ENCODE measurements at regions not wholly inside any gene's neighbourhood (a gene's known extent, or its start where the extent isn't known, plus 50 kb on each side); places are given as distances from the start of the nearest gene placed in this dataset.

DNA sequence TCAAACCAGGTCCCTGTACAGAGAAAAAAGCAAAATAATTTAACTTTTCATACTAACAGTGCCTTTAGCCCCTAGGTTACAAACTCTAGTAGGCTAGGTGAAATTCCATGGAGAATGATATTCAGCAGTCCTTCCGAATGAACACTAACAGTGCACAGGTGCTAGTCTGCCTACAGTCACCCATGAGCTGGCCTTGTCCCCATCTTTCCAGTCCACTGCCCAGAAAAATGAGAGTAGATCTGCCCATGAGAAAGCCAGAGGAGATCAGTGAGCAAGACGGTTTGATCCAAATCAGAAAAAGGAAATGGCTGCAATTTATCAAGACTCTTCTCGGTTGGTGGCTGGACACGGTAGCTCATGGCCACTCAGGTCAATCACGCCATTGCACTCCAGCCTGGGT, 524.9 kb downstream of the FGF9 start:
- CTCF ChIA-PET = no interaction called here
- TF ChIP-seq, protein P1, sequence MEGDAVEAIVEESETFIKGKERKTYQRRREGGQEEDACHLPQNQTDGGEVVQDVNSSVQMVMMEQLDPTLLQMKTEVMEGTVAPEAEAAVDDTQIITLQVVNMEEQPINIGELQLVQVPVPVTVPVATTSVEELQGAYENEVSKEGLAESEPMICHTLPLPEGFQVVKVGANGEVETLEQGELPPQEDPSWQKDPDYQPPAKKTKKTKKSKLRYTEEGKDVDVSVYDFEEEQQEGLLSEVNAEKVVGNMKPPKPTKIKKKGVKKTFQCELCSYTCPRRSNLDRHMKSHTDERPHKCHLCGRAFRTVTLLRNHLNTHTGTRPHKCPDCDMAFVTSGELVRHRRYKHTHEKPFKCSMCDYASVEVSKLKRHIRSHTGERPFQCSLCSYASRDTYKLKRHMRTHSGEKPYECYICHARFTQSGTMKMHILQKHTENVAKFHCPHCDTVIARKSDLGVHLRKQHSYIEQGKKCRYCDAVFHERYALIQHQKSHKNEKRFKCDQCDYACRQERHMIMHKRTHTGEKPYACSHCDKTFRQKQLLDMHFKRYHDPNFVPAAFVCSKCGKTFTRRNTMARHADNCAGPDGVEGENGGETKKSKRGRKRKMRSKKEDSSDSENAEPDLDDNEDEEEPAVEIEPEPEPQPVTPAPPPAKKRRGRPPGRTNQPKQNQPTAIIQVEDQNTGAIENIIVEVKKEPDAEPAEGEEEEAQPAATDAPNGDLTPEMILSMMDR (IDR thresholded peaks at IDR 0.05; ENCODE audit: insufficient read depth, low read length, missing control alignments) = no peak
- DNase-seq (ENCODE audit: low read depth, low spot score) = no peak
- H3K4me3 ChIP-seq (ENCODE audit: low read depth, low read length) = no peak overlapping the region
- POLR2A ChIA-PET = no interaction called here

DNA sequence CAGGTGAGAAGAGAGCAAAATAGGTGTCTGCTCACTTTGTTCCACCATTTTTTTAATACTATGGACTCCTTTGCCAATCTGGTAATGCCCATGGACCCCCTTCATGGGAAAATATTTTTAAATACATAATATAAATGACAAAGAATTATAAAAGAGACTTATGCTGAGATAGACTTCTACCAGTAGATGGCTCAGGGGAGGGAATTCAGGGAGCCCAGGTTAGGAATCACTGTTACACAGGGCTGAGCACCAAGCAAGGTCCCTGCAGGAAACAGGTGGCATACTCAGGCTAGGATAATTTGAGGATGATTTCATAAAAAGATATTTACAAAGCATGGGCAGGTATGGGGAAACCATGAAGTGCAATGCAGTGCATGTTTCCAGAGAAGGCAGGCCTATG, 525.9 kb downstream of the FGF9 start:
- TF ChIP-seq, protein P1 (IDR thresholded peaks at IDR 0.05; ENCODE audit: insufficient read depth, low read length, missing control alignments) = no peak
- ChIA-PET POLR2A (no interaction called here), CTCF (no interaction called here)
- no peak for DNase-seq (ENCODE audit: low read depth, low spot score)
- no peak overlapping the region for H3K4me3 ChIP-seq (ENCODE audit: low read depth, low read length)

DNA sequence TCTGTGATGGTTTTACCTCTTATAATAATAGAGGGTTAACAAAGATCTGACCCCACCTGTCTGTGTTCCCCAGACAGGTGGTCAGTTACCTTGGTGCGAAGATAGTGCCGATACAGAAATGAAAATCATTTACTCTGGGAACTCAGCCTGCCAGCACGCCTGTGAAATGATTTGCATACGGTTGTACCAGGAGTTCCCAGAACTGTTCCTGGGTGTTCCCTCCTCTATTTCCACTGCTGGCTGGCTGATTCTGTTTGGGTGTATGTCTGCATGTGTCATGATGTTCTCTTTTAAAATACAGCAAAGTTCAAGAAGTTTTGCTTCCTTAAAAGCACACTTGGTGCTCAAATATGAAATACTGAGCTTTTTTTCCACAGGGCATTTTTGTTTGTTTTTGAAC, 527.1 kb downstream of the FGF9 start:
- no peak overlapping the region for H3K4me3 ChIP-seq (ENCODE audit: low read depth, low read length)
- POLR2A ChIA-PET = no interaction called here
- CTCF ChIA-PET = no interaction called here
- DNase-seq (ENCODE audit: low read depth, low spot score) = no peak
- TF ChIP-seq, protein P1 (IDR thresholded peaks at IDR 0.05; ENCODE audit: insufficient read depth, low read length, missing control alignments) = no peak

DNA sequence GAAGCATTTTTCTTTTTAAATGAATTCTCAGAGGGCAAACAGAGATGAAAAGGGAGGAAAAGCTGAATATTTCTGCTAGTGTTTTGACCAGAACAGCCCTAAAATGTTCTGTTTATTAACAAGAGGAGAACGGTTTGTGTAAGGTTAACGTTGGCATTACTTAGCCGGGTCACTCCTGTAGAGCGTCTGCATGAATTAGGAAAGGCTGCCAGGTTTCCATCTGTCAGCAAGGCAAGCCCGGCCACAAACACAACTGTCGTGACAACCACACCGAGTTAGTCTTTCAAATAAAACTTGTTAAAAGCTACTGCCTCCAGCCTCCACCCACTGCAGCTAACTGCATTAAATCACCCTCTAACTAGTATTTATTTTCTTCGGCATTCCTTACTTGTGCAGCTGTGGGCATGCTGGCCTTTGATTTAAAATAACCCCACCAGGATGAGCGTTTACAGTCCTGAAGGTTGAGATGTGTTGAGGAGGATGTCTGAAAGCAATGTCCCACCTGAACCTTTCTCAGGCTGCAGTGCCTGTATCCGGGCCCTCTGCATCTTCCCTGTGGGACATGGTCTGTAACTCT, 527.9 kb downstream of the FGF9 start:
- POLR2A ChIA-PET = no interaction called here
- no peak overlapping the region for H3K4me3 ChIP-seq (ENCODE audit: low read depth, low read length)
- TF ChIP-seq, protein P1 (IDR thresholded peaks at IDR 0.05; ENCODE audit: insufficient read depth, low read length, missing control alignments) = no peak
- DNase-seq (ENCODE audit: low read depth, low spot score) = no peak
- CTCF ChIA-PET = no interaction called here

DNA sequence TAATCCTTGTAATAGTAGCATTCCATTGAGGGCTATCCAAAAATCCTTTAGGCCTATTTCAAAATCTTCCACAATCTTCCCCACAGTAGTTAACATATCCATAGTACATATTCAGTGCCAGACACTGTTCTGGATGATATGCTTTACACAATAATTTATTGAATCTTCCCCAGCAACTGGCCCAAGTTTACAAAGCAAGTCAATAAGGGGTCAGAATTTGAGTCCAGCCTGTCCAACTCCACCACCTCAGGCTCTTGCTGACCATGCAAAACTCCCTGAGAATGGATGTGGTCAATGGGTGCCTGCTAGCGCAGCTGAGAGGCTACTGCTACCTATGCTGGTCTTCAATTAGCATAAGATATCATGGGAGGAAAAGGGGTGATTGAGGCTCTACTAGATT, 529.6 kb downstream of the FGF9 start:
- TF ChIP-seq, protein P1 (IDR thresholded peaks at IDR 0.05; ENCODE audit: insufficient read depth, low read length, missing control alignments) = no peak
- no peak for DNase-seq (ENCODE audit: low read depth, low spot score)
- POLR2A ChIA-PET = no interaction called here
- CTCF ChIA-PET = no interaction called here
- H3K4me3 ChIP-seq (ENCODE audit: low read depth, low read length) = no peak overlapping the region

DNA sequence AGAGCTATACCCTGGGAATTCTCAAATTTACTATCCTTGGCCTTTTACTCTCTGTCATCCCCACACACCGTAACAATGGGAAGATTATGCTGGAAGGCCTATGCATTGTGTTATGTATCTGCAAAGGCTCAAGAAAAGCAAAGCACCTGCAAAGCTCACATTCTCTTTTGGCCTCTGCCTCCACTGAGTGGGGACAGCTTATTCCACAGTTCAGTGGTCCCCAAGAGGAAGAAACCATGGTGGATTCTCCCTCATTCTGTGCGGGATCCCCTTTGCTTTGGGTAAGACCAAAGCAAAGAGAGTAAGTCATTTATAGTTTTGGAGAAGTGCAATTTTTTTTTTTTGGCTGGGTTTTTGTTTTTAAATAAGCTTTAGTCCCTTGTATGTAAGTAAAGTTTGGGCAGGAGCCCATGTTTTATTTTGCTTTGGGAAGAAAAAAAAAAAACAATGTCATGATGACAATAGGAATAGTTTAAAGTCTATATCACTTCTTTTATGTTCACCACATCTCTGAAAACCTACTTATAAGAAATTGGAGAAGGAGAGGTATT, 530.6 kb downstream of the FGF9 start:
- ChIA-PET CTCF (no interaction called here), POLR2A (no interaction called here)
- no peak overlapping the region for H3K4me3 ChIP-seq (ENCODE audit: low read depth, low read length)
- no peak for DNase-seq (ENCODE audit: low read depth, low spot score)
- TF ChIP-seq, protein P1 (IDR thresholded peaks at IDR 0.05; ENCODE audit: insufficient read depth, low read length, missing control alignments) = no peak
